ENCODE measurements at regions not wholly inside any gene's neighbourhood (a gene's known extent, or its start where the extent isn't known, plus 50 kb on each side); places are given as distances from the start of the nearest gene placed in this dataset.
"Not testable (repeated sequence)": the region's sequence is repeated elsewhere in the genome, so short reads cannot be mapped to it uniquely, and the experiment has no call there.

DNA sequence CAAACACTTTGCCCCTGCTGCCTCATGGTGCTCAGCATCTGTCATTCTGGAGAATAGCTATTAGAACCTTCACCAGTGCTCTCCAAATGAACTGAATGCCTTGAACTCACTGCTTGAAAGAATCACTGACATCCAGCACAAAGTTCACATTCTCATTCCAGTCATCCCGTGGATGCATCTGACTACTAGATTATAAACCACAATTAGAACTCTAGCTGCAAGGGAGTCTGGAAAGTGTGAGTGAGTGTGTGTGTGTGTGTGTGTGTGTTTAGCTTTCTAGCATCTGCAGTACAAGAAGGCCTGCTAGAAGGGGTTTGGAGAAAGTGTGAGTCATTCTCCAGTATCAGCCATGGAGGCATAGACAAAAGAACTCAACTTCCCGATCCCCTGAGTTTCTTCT, 71.3 kb upstream of the DYNLT3 start:
- H3K27ac ChIP-seq (replicated peaks): no peak overlapping the region
- H3K4me3 ChIP-seq (replicated peaks; ENCODE audit: insufficient read depth, low read length): no peak overlapping the region
- H3K27me3 ChIP-seq (ENCODE audit: insufficient read depth, poor library complexity, severe bottlenecking): peaks cover 2% of the 10 kb centered on the region
- TF ChIP-seq, protein P1, sequence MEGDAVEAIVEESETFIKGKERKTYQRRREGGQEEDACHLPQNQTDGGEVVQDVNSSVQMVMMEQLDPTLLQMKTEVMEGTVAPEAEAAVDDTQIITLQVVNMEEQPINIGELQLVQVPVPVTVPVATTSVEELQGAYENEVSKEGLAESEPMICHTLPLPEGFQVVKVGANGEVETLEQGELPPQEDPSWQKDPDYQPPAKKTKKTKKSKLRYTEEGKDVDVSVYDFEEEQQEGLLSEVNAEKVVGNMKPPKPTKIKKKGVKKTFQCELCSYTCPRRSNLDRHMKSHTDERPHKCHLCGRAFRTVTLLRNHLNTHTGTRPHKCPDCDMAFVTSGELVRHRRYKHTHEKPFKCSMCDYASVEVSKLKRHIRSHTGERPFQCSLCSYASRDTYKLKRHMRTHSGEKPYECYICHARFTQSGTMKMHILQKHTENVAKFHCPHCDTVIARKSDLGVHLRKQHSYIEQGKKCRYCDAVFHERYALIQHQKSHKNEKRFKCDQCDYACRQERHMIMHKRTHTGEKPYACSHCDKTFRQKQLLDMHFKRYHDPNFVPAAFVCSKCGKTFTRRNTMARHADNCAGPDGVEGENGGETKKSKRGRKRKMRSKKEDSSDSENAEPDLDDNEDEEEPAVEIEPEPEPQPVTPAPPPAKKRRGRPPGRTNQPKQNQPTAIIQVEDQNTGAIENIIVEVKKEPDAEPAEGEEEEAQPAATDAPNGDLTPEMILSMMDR (IDR thresholded peaks at IDR 0.05; ENCODE audit: insufficient read depth, low read length): no peak
- TF ChIP-seq, protein P2, sequence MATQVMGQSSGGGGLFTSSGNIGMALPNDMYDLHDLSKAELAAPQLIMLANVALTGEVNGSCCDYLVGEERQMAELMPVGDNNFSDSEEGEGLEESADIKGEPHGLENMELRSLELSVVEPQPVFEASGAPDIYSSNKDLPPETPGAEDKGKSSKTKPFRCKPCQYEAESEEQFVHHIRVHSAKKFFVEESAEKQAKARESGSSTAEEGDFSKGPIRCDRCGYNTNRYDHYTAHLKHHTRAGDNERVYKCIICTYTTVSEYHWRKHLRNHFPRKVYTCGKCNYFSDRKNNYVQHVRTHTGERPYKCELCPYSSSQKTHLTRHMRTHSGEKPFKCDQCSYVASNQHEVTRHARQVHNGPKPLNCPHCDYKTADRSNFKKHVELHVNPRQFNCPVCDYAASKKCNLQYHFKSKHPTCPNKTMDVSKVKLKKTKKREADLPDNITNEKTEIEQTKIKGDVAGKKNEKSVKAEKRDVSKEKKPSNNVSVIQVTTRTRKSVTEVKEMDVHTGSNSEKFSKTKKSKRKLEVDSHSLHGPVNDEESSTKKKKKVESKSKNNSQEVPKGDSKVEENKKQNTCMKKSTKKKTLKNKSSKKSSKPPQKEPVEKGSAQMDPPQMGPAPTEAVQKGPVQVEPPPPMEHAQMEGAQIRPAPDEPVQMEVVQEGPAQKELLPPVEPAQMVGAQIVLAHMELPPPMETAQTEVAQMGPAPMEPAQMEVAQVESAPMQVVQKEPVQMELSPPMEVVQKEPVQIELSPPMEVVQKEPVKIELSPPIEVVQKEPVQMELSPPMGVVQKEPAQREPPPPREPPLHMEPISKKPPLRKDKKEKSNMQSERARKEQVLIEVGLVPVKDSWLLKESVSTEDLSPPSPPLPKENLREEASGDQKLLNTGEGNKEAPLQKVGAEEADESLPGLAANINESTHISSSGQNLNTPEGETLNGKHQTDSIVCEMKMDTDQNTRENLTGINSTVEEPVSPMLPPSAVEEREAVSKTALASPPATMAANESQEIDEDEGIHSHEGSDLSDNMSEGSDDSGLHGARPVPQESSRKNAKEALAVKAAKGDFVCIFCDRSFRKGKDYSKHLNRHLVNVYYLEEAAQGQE (IDR thresholded peaks at IDR 0.05; ENCODE audit: insufficient replicate concordance, low read depth): no peak
- TF ChIP-seq GABPA (IDR thresholded peaks at IDR 0.05; ENCODE audit: low read depth) (no peak), POLR2AphosphoS5 (IDR thresholded peaks at IDR 0.05; ENCODE audit: low read depth) (no peak), SPI1 (IDR thresholded peaks at IDR 0.05; ENCODE audit: borderline replicate concordance, low read depth) (no peak)
- DNase-seq (ENCODE audit: low read depth in 1 of 2, low spot score in 1 of 2): no peak

DNA sequence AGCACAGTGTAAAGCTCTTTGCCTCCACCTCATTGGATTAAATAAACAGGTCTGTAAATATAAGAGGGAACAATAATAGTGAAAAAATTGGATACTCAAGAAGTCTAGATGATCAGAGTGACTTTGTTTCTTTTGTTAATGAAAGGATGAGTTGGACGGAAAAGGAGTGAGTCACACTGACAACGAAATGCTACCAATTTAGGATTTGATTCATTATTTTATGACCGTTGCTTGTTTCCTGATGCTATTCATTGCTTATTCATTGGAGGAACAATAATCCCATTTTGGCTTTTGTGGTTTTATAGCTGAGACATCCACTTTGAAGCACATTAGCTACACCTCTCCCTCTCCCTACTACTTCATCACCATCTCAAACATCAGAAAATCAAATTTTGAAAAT, 74.4 kb upstream of the DYNLT3 start:
- no peak for DNase-seq (ENCODE audit: low read depth in 1 of 2, low spot score in 1 of 2)

DNA sequence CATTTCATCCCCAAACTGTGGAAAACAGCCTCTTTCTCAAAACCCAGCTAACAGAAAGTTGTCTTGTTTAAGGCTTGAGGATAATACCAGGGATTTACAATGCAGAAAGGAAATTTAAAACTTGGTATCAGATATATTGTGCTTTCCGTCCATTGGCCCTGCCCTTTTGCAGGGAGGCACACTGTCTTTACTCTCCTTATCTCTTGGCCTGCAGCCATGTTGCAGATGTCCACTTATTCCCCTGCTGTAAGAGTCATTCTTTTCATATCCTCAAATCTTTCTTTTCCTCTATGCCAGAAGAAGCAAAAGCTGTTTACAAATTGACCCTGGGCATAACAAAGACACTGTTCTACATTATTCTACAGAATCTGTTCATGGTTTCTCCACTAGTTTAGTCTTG, 75.6 kb upstream of the DYNLT3 start:
- TF ChIP-seq, protein P1 (IDR thresholded peaks at IDR 0.05; ENCODE audit: insufficient read depth, low read length): no peak
- TF ChIP-seq POLR2AphosphoS5 (IDR thresholded peaks at IDR 0.05; ENCODE audit: low read depth) (no peak), SPI1 (IDR thresholded peaks at IDR 0.05; ENCODE audit: borderline replicate concordance, low read depth) (no peak), GABPA (IDR thresholded peaks at IDR 0.05; ENCODE audit: low read depth) (no peak)
- TF ChIP-seq, protein P2 (IDR thresholded peaks at IDR 0.05; ENCODE audit: insufficient replicate concordance, low read depth): no peak
- Histone ChIP-seq H3K27me3 (ENCODE audit: insufficient read depth, poor library complexity, severe bottlenecking) (no peaks in the 10 kb centered on the region), H3K4me3 (replicated peaks; ENCODE audit: insufficient read depth, low read length) (no peak overlapping the region), H3K27ac (replicated peaks) (no peak overlapping the region)
- no peak for DNase-seq (ENCODE audit: low read depth in 1 of 2, low spot score in 1 of 2)

More for the DNA sequence above, 74.4 kb upstream of the DYNLT3 start:
- no peak overlapping the region for H3K27ac ChIP-seq (replicated peaks)
- TF ChIP-seq GABPA (IDR thresholded peaks at IDR 0.05; ENCODE audit: low read depth) (no peak), POLR2AphosphoS5 (IDR thresholded peaks at IDR 0.05; ENCODE audit: low read depth) (no peak), SPI1 (IDR thresholded peaks at IDR 0.05; ENCODE audit: borderline replicate concordance, low read depth) (no peak)
- TF ChIP-seq, protein P1 (IDR thresholded peaks at IDR 0.05; ENCODE audit: insufficient read depth, low read length): no peak
- TF ChIP-seq, protein P2 (IDR thresholded peaks at IDR 0.05; ENCODE audit: insufficient replicate concordance, low read depth): no peak
- H3K27me3 ChIP-seq (ENCODE audit: insufficient read depth, poor library complexity, severe bottlenecking): peaks cover 2% of the 10 kb centered on the region
- H3K4me3 ChIP-seq (replicated peaks; ENCODE audit: insufficient read depth, low read length): no peak overlapping the region

DNA sequence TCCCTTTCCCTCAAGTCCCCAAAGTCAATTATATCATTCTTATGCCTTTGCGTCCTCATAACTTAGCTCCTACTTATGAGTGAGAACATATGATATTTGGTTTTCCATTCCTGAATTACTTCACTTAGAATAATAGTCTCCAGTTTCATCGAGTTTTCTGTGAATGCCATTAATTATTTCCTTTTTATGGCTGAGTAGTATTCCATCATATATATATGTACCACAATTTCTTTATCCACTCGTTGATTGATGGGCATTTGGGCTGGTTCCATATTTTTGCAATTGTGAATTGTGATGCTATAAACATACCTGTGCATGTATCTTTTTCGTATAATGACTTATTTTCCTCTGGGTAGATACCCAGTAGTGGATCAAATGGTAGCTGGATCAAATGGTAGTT, 78.4 kb upstream of the DYNLT3 start:
- not testable (repeated sequence) for H3K27ac ChIP-seq (replicated peaks); DNase-seq (ENCODE audit: low read depth in 1 of 2, low spot score in 1 of 2); H3K4me3 ChIP-seq (replicated peaks; ENCODE audit: insufficient read depth, low read length); H3K27me3 ChIP-seq (ENCODE audit: insufficient read depth, poor library complexity, severe bottlenecking)
